ENCODE measurements at regions not wholly inside any gene's neighbourhood (a gene's known extent, or its start where the extent isn't known, plus 50 kb on each side); places are given as distances from the start of the nearest gene placed in this dataset.

DNA sequence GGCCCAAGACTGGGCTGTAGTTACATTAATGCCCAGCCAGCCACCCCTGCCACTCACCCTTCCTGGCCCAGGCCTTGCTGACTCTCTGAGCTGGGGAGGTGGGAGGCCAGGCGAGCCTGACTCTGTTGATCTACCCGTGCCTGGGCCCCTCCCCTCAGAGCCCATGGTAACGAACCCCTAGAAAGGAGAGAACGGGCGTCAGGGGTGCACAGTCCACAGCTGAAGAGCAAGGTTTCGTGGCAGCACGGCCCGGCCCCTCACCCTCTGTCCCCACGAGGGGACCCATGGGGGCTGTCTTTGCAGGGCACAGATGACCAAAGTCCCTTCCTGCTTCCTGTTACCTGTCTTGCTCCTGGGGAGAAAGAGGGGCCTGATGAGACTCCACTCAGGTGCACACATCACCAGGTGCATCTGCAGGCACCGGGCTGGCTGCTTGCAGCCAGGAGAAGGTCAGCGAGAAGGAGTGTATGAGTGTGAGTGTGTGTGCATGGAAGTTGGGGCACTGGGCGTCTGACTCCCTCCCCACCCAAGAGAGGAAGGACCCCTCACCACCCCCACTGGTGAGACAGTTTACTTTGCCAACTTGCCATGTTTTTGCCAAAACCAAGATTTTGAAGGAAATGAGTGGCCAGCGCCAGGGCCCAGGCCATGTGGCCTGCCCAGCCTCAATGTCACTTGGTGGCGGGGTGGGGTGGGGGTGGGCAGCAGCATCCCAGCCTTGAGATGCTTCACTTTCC, 359.1 kb downstream of the SEC14L1 start:
- Mint-ChIP-seq H3K36me3 (ENCODE audit: low read depth, unreplicated experiment) (peaks cover 34% of the 10 kb centered on the region), H3K9me3 (ENCODE audit: unreplicated experiment) (no peaks in the 10 kb centered on the region), H3K4me1 (ENCODE audit: unreplicated experiment) (peaks cover 13% of the 10 kb centered on the region), H3K27me3 (ENCODE audit: unreplicated experiment) (peaks cover 27% of the 10 kb centered on the region), H3K27ac (ENCODE audit: unreplicated experiment) (no peak overlapping the region), H3K4me3 (ENCODE audit: unreplicated experiment) (no peak overlapping the region)
- TF ChIP-seq CTCF (IDR thresholded peaks at IDR 0.05; ENCODE audit: unreplicated experiment), result no peak
- DNase-seq (ENCODE audit: low spot score), result no peak

GRCh38 chr17:77501101-77501566, 360.4 kb downstream of the SEC14L1 start:
- Mint-ChIP-seq H3K9me3 (ENCODE audit: unreplicated experiment) (no peaks in the 10 kb centered on the region), H3K27me3 (ENCODE audit: unreplicated experiment) (peaks cover 28% of the 10 kb centered on the region), H3K4me1 (ENCODE audit: unreplicated experiment) (peaks cover 8% of the 10 kb centered on the region), H3K27ac (ENCODE audit: unreplicated experiment) (no peak overlapping the region), H3K4me3 (ENCODE audit: unreplicated experiment) (peak overlapping the region; percentile 23), H3K36me3 (ENCODE audit: low read depth, unreplicated experiment) (peaks cover 27% of the 10 kb centered on the region)
- DNase-seq (ENCODE audit: low spot score), result no peak
- peak; percentile 77 for TF ChIP-seq CTCF (IDR thresholded peaks at IDR 0.05; ENCODE audit: unreplicated experiment)

GRCh38 chr17:77501751-77502625, 361.2 kb downstream of the SEC14L1 start:
- Mint-ChIP-seq H3K27me3 (ENCODE audit: unreplicated experiment) (peaks cover 23% of the 10 kb centered on the region), H3K4me3 (ENCODE audit: unreplicated experiment) (peak overlapping the region; percentile 2), H3K27ac (ENCODE audit: unreplicated experiment) (no peak overlapping the region), H3K36me3 (ENCODE audit: low read depth, unreplicated experiment) (peaks cover 27% of the 10 kb centered on the region), H3K9me3 (ENCODE audit: unreplicated experiment) (no peaks in the 10 kb centered on the region), H3K4me1 (ENCODE audit: unreplicated experiment) (peaks cover 8% of the 10 kb centered on the region)
- DNase-seq (ENCODE audit: low spot score), result no peak
- no peak for TF ChIP-seq CTCF (IDR thresholded peaks at IDR 0.05; ENCODE audit: unreplicated experiment)

- Mint-ChIP-seq H3K27ac (ENCODE audit: unreplicated experiment) (no peak overlapping the region), H3K4me3 (ENCODE audit: unreplicated experiment) (peak overlapping the region; percentile 31), H3K4me1 (ENCODE audit: unreplicated experiment) (peaks cover 8% of the 10 kb centered on the region), H3K36me3 (ENCODE audit: low read depth, unreplicated experiment) (peaks cover 27% of the 10 kb centered on the region), H3K9me3 (ENCODE audit: unreplicated experiment) (no peaks in the 10 kb centered on the region), H3K27me3 (ENCODE audit: unreplicated experiment) (peaks cover 23% of the 10 kb centered on the region)
- DNase-seq (ENCODE audit: low spot score), result no peak
- TF ChIP-seq CTCF (IDR thresholded peaks at IDR 0.05; ENCODE audit: unreplicated experiment), result no peak
These were observed 362.0 kb downstream of the SEC14L1 start for GRCh38 chr17:77502626-77503292.
